ENCODE measurements at regions not wholly inside any gene's neighbourhood (a gene's known extent, or its start where the extent isn't known, plus 50 kb on each side); places are given as distances from the start of the nearest gene placed in this dataset.

GRCh38 chr20:17044891-17045290 lies 181.9 kb upstream of the PCSK2 start:
- Mint-ChIP-seq H3K36me3 (no peaks in the 10 kb centered on the region), H3K9me3 (no peaks in the 10 kb centered on the region), H3K27ac (no peak overlapping the region), H3K4me3 (no peak overlapping the region), H3K27me3 (ENCODE audit: low read depth) (peaks cover 20% of the 10 kb centered on the region), H3K4me1 (no peaks in the 10 kb centered on the region)
- no peak for DNase-seq (ENCODE audit: low spot score in 2 of 2, unreplicated experiment in 2 of 2)
- TF ChIP-seq, protein P1, sequence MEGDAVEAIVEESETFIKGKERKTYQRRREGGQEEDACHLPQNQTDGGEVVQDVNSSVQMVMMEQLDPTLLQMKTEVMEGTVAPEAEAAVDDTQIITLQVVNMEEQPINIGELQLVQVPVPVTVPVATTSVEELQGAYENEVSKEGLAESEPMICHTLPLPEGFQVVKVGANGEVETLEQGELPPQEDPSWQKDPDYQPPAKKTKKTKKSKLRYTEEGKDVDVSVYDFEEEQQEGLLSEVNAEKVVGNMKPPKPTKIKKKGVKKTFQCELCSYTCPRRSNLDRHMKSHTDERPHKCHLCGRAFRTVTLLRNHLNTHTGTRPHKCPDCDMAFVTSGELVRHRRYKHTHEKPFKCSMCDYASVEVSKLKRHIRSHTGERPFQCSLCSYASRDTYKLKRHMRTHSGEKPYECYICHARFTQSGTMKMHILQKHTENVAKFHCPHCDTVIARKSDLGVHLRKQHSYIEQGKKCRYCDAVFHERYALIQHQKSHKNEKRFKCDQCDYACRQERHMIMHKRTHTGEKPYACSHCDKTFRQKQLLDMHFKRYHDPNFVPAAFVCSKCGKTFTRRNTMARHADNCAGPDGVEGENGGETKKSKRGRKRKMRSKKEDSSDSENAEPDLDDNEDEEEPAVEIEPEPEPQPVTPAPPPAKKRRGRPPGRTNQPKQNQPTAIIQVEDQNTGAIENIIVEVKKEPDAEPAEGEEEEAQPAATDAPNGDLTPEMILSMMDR (IDR thresholded peaks at IDR 0.05; ENCODE audit: unreplicated experiment): no peak

GRCh38 chr20:17059465-17059864 lies 167.4 kb upstream of the PCSK2 start:
- no peaks in the 10 kb centered on the region for H3K36me3 Mint-ChIP-seq
- H3K27ac Mint-ChIP-seq: no peak overlapping the region
- TF ChIP-seq, protein P1 (IDR thresholded peaks at IDR 0.05; ENCODE audit: unreplicated experiment): no peak
- H3K9me3 Mint-ChIP-seq: peaks cover 27% of the 10 kb centered on the region
- no peaks in the 10 kb centered on the region for H3K4me1 Mint-ChIP-seq
- H3K4me3 Mint-ChIP-seq: no peak overlapping the region
- no peak for DNase-seq (ENCODE audit: low spot score in 2 of 2, unreplicated experiment in 2 of 2)
- peaks cover 10% of the 10 kb centered on the region for H3K27me3 Mint-ChIP-seq (ENCODE audit: low read depth)

DNA sequence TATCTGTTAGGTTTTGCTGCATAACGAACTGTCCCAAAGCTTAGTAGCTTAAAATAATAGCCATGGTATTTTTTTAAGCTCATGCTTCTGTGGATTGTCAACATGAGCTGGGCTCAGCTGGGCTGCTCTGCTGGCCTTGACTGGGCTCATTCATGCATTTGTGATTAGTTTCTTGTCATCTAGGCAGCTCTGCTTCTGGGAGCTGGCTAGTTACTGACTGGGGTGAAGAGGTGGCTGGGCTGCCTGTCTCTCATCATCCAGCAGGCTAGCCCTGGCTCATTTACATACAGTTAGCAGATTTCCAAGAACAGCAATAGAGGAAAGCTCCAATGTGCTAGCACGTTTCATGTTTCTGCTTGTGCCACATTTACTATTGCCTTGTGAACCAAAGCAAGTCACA lies 165.1 kb upstream of the PCSK2 start:
- TF ChIP-seq, protein P1 (IDR thresholded peaks at IDR 0.05; ENCODE audit: unreplicated experiment): no peak
- H3K4me3 Mint-ChIP-seq: no peak overlapping the region
- H3K4me1 Mint-ChIP-seq: peaks cover 3% of the 10 kb centered on the region
- no peaks in the 10 kb centered on the region for H3K36me3 Mint-ChIP-seq
- peaks cover 15% of the 10 kb centered on the region for H3K9me3 Mint-ChIP-seq
- DNase-seq (ENCODE audit: low spot score in 2 of 2, unreplicated experiment in 2 of 2): no peak
- H3K27me3 Mint-ChIP-seq (ENCODE audit: low read depth): peaks cover 11% of the 10 kb centered on the region
- H3K27ac Mint-ChIP-seq: no peak overlapping the region

DNA sequence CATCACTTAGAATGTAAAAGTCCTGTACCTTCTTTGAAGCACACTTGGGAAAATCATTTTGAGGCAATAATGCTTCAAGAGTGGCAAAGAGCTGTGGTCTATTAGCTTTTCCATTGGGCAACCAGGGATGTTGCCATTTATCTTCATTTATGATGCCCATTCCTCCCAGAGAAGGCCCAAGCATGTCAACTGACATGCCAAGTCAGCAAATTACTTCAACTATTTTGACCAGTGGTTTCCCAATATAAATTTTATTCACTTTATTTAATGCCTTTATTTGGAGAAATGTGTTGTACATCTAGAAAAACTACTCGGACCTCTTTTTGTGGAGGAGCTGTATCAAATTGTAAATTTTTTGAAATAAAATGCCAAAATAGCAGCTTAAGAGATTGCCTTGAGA lies 164.1 kb upstream of the PCSK2 start:
- peaks cover 13% of the 10 kb centered on the region for H3K27me3 Mint-ChIP-seq (ENCODE audit: low read depth)
- no peaks in the 10 kb centered on the region for H3K36me3 Mint-ChIP-seq
- H3K27ac Mint-ChIP-seq: no peak overlapping the region
- DNase-seq (ENCODE audit: low spot score in 2 of 2, unreplicated experiment in 2 of 2): no peak
- peaks cover 6% of the 10 kb centered on the region for H3K9me3 Mint-ChIP-seq
- no peak overlapping the region for H3K4me3 Mint-ChIP-seq
- TF ChIP-seq, protein P1 (IDR thresholded peaks at IDR 0.05; ENCODE audit: unreplicated experiment): no peak
- peaks cover 9% of the 10 kb centered on the region for H3K4me1 Mint-ChIP-seq

GRCh38 chr20:17066902-17067301 lies 159.9 kb upstream of the PCSK2 start:
- TF ChIP-seq, protein P1 (IDR thresholded peaks at IDR 0.05; ENCODE audit: unreplicated experiment): no peak
- Mint-ChIP-seq H3K4me3 (no peak overlapping the region), H3K4me1 (peaks cover 9% of the 10 kb centered on the region), H3K27ac (no peak overlapping the region), H3K36me3 (no peaks in the 10 kb centered on the region), H3K27me3 (ENCODE audit: low read depth) (peaks cover 16% of the 10 kb centered on the region), H3K9me3 (no peaks in the 10 kb centered on the region)
- DNase-seq (ENCODE audit: low spot score in 2 of 2, unreplicated experiment in 2 of 2): no peak

- H3K27me3 Mint-ChIP-seq (ENCODE audit: low read depth): peaks cover 15% of the 10 kb centered on the region
- TF ChIP-seq, protein P1 (IDR thresholded peaks at IDR 0.05; ENCODE audit: unreplicated experiment): no peak
- no peak overlapping the region for H3K4me3 Mint-ChIP-seq
- peaks cover 9% of the 10 kb centered on the region for H3K4me1 Mint-ChIP-seq
- peaks cover 1% of the 10 kb centered on the region for H3K9me3 Mint-ChIP-seq
- no peak overlapping the region for H3K27ac Mint-ChIP-seq
- no peak for DNase-seq (ENCODE audit: low spot score in 2 of 2, unreplicated experiment in 2 of 2)
- H3K36me3 Mint-ChIP-seq: no peaks in the 10 kb centered on the region
Measured at GRCh38 chr20:17068084-17068711, 158.6 kb upstream of the PCSK2 start.

All from mesothelial cell of epicardium (in vitro differentiated cells).